Keratinocyte (primary cell): ENCODE measurements at regions not wholly inside any gene's neighbourhood (a gene's known extent, or its start where the extent isn't known, plus 50 kb on each side); places are given as distances from the start of the nearest gene placed in this dataset.

ENCODE experiments used
- DNase-seq: peaks from one replicate; pipeline ENCODE4 v3.0.0-alpha.2; 2011; ENCODE audit warnings: low read depth, missing footprints, low spot score
- FAIRE-seq: peaks from 2 replicates; lab custom pipeline; 2011; peaks lifted over from hg19 to GRCh38; lab: Jason Lieb, UNC
- H2AFZ ChIP-seq: 2 replicates; pipeline ENCODE4 v1.6.0; 2012; ENCODE audit warnings: low read length, control low read depth, inconsistent platforms; ENCODE audit not compliant: control insufficient read depth
- H3K27ac ChIP-seq: 2 replicates; pipeline ENCODE4 v1.5.1; 2011; ENCODE audit warnings: low read length; ENCODE audit not compliant: control insufficient read depth, insufficient read depth
- H3K27me3 ChIP-seq: 3 replicates; pipeline ENCODE4 v1.6.0; 2011; ENCODE audit warnings: low read length; ENCODE audit not compliant: control insufficient read depth, insufficient read depth; ENCODE audit errors: extremely low read depth
- H3K36me3 ChIP-seq, 2 experiments: 2 replicates in 1 of 2; 3 replicates in 1 of 2; pipeline ENCODE4 v1.5.1; 2011; ENCODE audit warnings: low read length in 2 of 2, mild to moderate bottlenecking in 1 of 2; ENCODE audit not compliant: control insufficient read depth in 2 of 2, insufficient read depth in 2 of 2; ENCODE audit errors: extremely low read depth in 1 of 2
- H3K4me1 ChIP-seq: 3 replicates; pipeline ENCODE4 v1.5.1; 2011; ENCODE audit warnings: low read length; ENCODE audit not compliant: control insufficient read depth, insufficient read depth; ENCODE audit errors: extremely low read depth
- H3K4me2 ChIP-seq: 3 replicates; pipeline ENCODE4 v1.6.0; 2011; ENCODE audit warnings: low read depth, low read length; ENCODE audit not compliant: control insufficient read depth, insufficient read depth; ENCODE audit errors: extremely low read depth
- H3K4me3 ChIP-seq, 3 experiments: fragments of 200-600 bp in 1 of 3; sonication (generic) in 1 of 3; 2 replicates in 2 of 3; 3 replicates in 1 of 3; pipeline ENCODE4 v1.5.1; 2011 to 2016; ENCODE audit warnings: low read length in 3 of 3, mild to moderate bottlenecking in 3 of 3, control low read depth in 2 of 3, inconsistent platforms in 1 of 3, low read depth in 1 of 3, mixed read lengths in 1 of 3, mixed run types in 1 of 3, moderate library complexity in 1 of 3; ENCODE audit not compliant: control insufficient read depth in 2 of 3, insufficient read depth in 2 of 3; ENCODE audit errors: extremely low read depth in 1 of 3
- H3K79me2 ChIP-seq: 2 replicates; pipeline ENCODE4 v1.6.0; 2012; ENCODE audit warnings: low read length; ENCODE audit not compliant: control insufficient read depth, insufficient read depth
- H3K9ac ChIP-seq: 3 replicates; pipeline ENCODE4 v1.6.0; 2011; ENCODE audit warnings: low read length; ENCODE audit not compliant: control insufficient read depth, insufficient read depth; ENCODE audit errors: extremely low read depth
- H3K9me1 ChIP-seq: 3 replicates; pipeline ENCODE4 v1.6.0; 2011; ENCODE audit warnings: low read length; ENCODE audit not compliant: control insufficient read depth, insufficient read depth; ENCODE audit errors: extremely low read depth
- H3K9me3 ChIP-seq: 2 replicates; pipeline ENCODE4 v1.5.1; 2012; ENCODE audit warnings: low read depth, low read length; ENCODE audit not compliant: control insufficient read depth
- H4K20me1 ChIP-seq: 3 replicates; pipeline ENCODE4 v1.6.0; 2011; ENCODE audit warnings: low read length; ENCODE audit not compliant: control insufficient read depth, insufficient read depth; ENCODE audit errors: extremely low read depth
- EZH2 ChIP-seq: IDR thresholded peaks from one replicate; pipeline ENCODE4 v1.6.1; 2012; ENCODE audit warnings: inconsistent platforms, mild to moderate bottlenecking, low read length, moderate library complexity
- dilution Hi-C: fragments of 300-500 bp; cut with MboI; formaldehyde crosslinking; loops from one replicate; pipeline ENCODE4 v1.7.0; 2020; ENCODE audit warnings: low sequenced_read_pairs; ENCODE audit not compliant: extremely low pct_ligation_motif_present
- TF ChIP-seq, protein P1 (sequence below), 3 experiments: IDR thresholded peaks in 1 of 3; conservative IDR thresholded peaks in 1 of 3; optimal IDR thresholded peaks in 1 of 3; 2 replicates in 2 of 3; 3 replicates in 1 of 3; pipeline versions ENCODE3 to v1.5.1; 2011; ENCODE audit warnings: low read length in 3 of 3, mild to moderate bottlenecking in 3 of 3, moderate library complexity in 2 of 3, control low read depth in 1 of 3, inconsistent platforms in 1 of 3; ENCODE audit not compliant: insufficient read depth in 2 of 3; ENCODE audit errors: extremely low read depth in 1 of 3

DNA sequence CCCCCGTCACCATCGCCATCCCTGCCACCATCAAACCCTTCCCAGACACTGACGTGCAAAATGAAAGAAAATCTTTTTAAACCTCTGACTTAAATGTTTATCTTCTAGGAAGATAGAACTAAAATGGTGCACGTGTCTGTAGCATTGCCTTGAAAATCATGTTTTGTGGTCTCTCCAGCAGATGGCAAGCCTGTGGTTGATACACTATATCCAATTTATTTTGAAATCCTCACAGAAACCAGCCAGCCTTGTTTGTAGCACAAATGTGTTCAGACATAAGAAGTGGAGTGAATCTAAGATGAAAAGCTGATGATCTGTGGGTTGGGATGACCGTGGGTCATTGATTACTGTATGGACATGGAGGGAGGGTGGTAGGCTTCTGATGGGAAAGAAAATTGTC is 436.2 kb upstream of the SMIM21 start:
- no peaks in the 10 kb centered on the region for H3K27me3 ChIP-seq
- FAIRE-seq = no peak
- no peak overlapping the region for H3K9ac ChIP-seq
- dilution Hi-C loops = no loop called here
- H3K27ac ChIP-seq = no peak overlapping the region
- no peak overlapping the region for H3K4me2 ChIP-seq
- no peak overlapping the region for H2AFZ ChIP-seq
- no peak for DNase-seq
- no peaks in the 10 kb centered on the region for H3K36me3 ChIP-seq
- no peaks in the 10 kb centered on the region for H3K9me1 ChIP-seq
- H4K20me1 ChIP-seq = no peaks in the 10 kb centered on the region
- no peak overlapping the region for H3K4me3 ChIP-seq
- peaks cover 13% of the 10 kb centered on the region for H3K9me3 ChIP-seq
- TF ChIP-seq, protein P1, sequence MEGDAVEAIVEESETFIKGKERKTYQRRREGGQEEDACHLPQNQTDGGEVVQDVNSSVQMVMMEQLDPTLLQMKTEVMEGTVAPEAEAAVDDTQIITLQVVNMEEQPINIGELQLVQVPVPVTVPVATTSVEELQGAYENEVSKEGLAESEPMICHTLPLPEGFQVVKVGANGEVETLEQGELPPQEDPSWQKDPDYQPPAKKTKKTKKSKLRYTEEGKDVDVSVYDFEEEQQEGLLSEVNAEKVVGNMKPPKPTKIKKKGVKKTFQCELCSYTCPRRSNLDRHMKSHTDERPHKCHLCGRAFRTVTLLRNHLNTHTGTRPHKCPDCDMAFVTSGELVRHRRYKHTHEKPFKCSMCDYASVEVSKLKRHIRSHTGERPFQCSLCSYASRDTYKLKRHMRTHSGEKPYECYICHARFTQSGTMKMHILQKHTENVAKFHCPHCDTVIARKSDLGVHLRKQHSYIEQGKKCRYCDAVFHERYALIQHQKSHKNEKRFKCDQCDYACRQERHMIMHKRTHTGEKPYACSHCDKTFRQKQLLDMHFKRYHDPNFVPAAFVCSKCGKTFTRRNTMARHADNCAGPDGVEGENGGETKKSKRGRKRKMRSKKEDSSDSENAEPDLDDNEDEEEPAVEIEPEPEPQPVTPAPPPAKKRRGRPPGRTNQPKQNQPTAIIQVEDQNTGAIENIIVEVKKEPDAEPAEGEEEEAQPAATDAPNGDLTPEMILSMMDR (optimal IDR thresholded peaks at IDR 0.05 in 1 of 3, IDR thresholded peaks at IDR 0.05 in 1 of 3, conservative IDR thresholded peaks at IDR 0.05 in 1 of 3; ENCODE audit: extremely low read depth in 1 of 3, insufficient read depth in 2 of 3, low read length in 3 of 3) = no peak
- TF ChIP-seq EZH2 = no peak
- H3K4me1 ChIP-seq = no peaks in the 10 kb centered on the region
- no peaks in the 10 kb centered on the region for H3K79me2 ChIP-seq

DNA sequence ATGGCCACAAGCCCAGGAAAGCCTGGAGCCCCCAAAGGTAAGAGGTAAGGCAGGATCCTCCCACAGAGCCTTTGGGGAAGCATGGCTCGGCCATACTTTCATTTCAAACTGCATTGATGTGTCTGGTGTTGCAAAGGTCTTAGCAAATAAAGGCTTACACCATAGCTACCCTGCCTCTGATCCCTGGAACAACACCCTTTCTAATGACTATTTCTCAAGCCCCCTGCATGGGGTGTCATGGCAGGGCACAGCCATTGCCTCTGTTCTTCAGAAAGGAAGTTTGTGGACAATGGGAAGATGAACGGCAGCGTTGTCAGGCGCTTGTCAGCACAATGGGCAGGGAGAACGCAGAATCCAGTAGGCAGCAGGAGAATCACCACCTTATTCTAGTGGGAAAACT is 435.0 kb upstream of the SMIM21 start:
- TF ChIP-seq EZH2 = no peak
- TF ChIP-seq, protein P1 (optimal IDR thresholded peaks at IDR 0.05 in 1 of 3, IDR thresholded peaks at IDR 0.05 in 1 of 3, conservative IDR thresholded peaks at IDR 0.05 in 1 of 3; ENCODE audit: extremely low read depth in 1 of 3, insufficient read depth in 2 of 3, low read length in 3 of 3) = no peak
- Histone ChIP-seq H3K4me2 (no peak overlapping the region), H3K27me3 (no peaks in the 10 kb centered on the region), H3K4me3 (no peak overlapping the region), H3K9me1 (no peaks in the 10 kb centered on the region), H3K9ac (no peak overlapping the region), H2AFZ (no peak overlapping the region), H4K20me1 (no peaks in the 10 kb centered on the region), H3K4me1 (no peaks in the 10 kb centered on the region), H3K79me2 (no peaks in the 10 kb centered on the region), H3K27ac (no peak overlapping the region), H3K9me3 (peaks cover 13% of the 10 kb centered on the region), H3K36me3 (no peaks in the 10 kb centered on the region)
- no peak for FAIRE-seq
- DNase-seq = no peak
- dilution Hi-C loops = no loop called here
